HepG2 (cell line): ENCODE measurements at regions not wholly inside any gene's neighbourhood (a gene's known extent, or its start where the extent isn't known, plus 50 kb on each side); places are given as distances from the start of the nearest gene placed in this dataset.

Source experiments
- ATAC-seq: fragments of 200-7000 bp; cut with Tn5 transposase; 3 replicates; pipeline ENCODE4 v1.9.1; 2020; ENCODE audit warnings: mild to moderate bottlenecking, moderate library complexity
- BruUV-seq: library from RNA; stranded (reverse); fragments of 400-500 nt; replicated peaks from 2 replicates; lab custom pipeline; 2021; lab: Mats Ljungman, UMichigan
- CTCF ChIA-PET: fragments of 300-600 bp; formaldehyde crosslinking; extraction: SDS; loops from one replicate; lab custom pipeline; 2021; ENCODE audit warnings: low total read pairs, inconsistent platforms, low intra/inter-chr PET ratio; lab: Yijun Ruan, JAX
- POLR2A ChIA-PET: fragments of 350-600 bp; sonication (Branson Sonifier 250); formaldehyde crosslinking; loops from one replicate; lab custom pipeline; 2020; ENCODE audit warnings: antibody characterized with exemption, inconsistent platforms; lab: Yijun Ruan, JAX
- DNase-seq: peaks from one replicate; pipeline ENCODE4 v3.0.0-alpha.2; 2015; ENCODE audit warnings: low spot score
- FAIRE-seq: peaks from 3 replicates; lab custom pipeline; 2011; peaks lifted over from hg19 to GRCh38; lab: Jason Lieb, UNC
- H2AFZ ChIP-seq: one replicate; pipeline ENCODE4 v1.6.1; 2011; ENCODE audit warnings: low read length, inconsistent platforms
- H3K27ac ChIP-seq: fragments of 300-600 bp; 3 replicates; pipeline ENCODE4 v1.8.0; 2011; ENCODE audit warnings: mixed run types, mild to moderate bottlenecking, mixed read lengths, low read length, inconsistent platforms; ENCODE audit not compliant: insufficient read depth; ENCODE audit errors: extremely low read length
- H3K27me3 ChIP-seq, 2 experiments: fragments of 200-600 bp in 1 of 2; 2 replicates in 1 of 2; 3 replicates in 1 of 2; pipeline versions ENCODE4 v1.6.0 to v1.8.0; 2011; ENCODE audit warnings: low read length in 2 of 2, mild to moderate bottlenecking in 2 of 2, moderate library complexity in 2 of 2, inconsistent platforms in 1 of 2; ENCODE audit not compliant: insufficient read depth in 2 of 2, control insufficient read depth in 1 of 2
- H3K36me3 ChIP-seq, 2 experiments: fragments of 200-600 bp in 1 of 2; replicated peaks in 1 of 2; 2 replicates in 1 of 2; 3 replicates in 1 of 2; pipeline versions ENCODE4 v1.5.1 to v1.8.0; 2011; ENCODE audit warnings: low read length in 2 of 2, inconsistent platforms in 1 of 2; ENCODE audit not compliant: insufficient read depth in 2 of 2, control insufficient read depth in 1 of 2
- H3K4me1 ChIP-seq: 2 replicates; pipeline ENCODE4 v1.5.1; 2012; ENCODE audit warnings: low read length, inconsistent platforms; ENCODE audit not compliant: insufficient read depth
- H3K4me2 ChIP-seq: 2 replicates; pipeline ENCODE4 v1.6.0; 2011; ENCODE audit warnings: low read depth, low read length, inconsistent platforms
- H3K4me3 ChIP-seq, 3 experiments: fragments of 200-600 bp in 1 of 3; sonication (generic), shearing (Covaris generic) in 1 of 3; replicated peaks in 1 of 3; 2 replicates each; pipeline ENCODE4 v1.5.1; 2011 to 2016; ENCODE audit warnings: low read length in 3 of 3, inconsistent platforms in 2 of 3, low read depth in 2 of 3, mild to moderate bottlenecking in 2 of 3, control low read depth in 1 of 3, mixed read lengths in 1 of 3; ENCODE audit not compliant: insufficient read depth in 1 of 3
- H3K79me2 ChIP-seq: one replicate; pipeline ENCODE4 v1.6.1; 2011; ENCODE audit warnings: low read length, inconsistent platforms; ENCODE audit not compliant: insufficient read depth
- H3K9ac ChIP-seq: 2 replicates; pipeline ENCODE4 v1.6.0; 2011; ENCODE audit warnings: mild to moderate bottlenecking, low read depth, low read length, inconsistent platforms; ENCODE audit not compliant: insufficient read depth
- H3K9me3 ChIP-seq: 2 replicates; pipeline ENCODE4 v1.5.1; 2012; ENCODE audit warnings: mild to moderate bottlenecking, low read length
- H4K20me1 ChIP-seq: 2 replicates; pipeline ENCODE4 v1.6.0; 2011; ENCODE audit warnings: inconsistent platforms, mild to moderate bottlenecking, low read length, moderate library complexity; ENCODE audit not compliant: insufficient read depth
- CHD2 ChIP-seq: IDR thresholded peaks from 2 replicates; pipeline ENCODE4 v1.6.1; 2011; ENCODE audit warnings: low read depth, low read length, improper control_type of control experiment
- GTF3A ChIP-seq: sonication (generic); formaldehyde crosslinking; conservative IDR thresholded peaks from 2 replicates; pipeline ENCODE4 v1.4.0; 2020; ENCODE audit warnings: mild to moderate bottlenecking, missing genetic modification reagents
- HDAC2 ChIP-seq: sonication (generic); formaldehyde crosslinking; IDR thresholded peaks from 2 replicates; pipeline ENCODE4 v1.4.0; 2020; ENCODE audit warnings: missing genetic modification reagents
- KDM1A ChIP-seq: IDR thresholded peaks from 2 replicates; pipeline ENCODE4 v1.6.1; 2016; ENCODE audit warnings: missing compliant biosample characterization
- KLF9 ChIP-seq: IDR thresholded peaks from 2 replicates; pipeline ENCODE4 v1.6.1; 2016; ENCODE audit warnings: low read depth
- MAFF ChIP-seq: IDR thresholded peaks from 2 replicates; pipeline ENCODE4 v1.6.1; 2011; ENCODE audit warnings: low read depth, low read length, improper control_type of control experiment
- ONECUT2 ChIP-seq: sonication (generic); formaldehyde crosslinking; IDR thresholded peaks from 2 replicates; pipeline ENCODE4 v1.4.0; 2020; ENCODE audit warnings: missing genetic modification reagents
- PRPF4 ChIP-seq: fragments of 200-400 bp; formaldehyde crosslinking; IDR thresholded peaks from 2 replicates; pipeline ENCODE4 v1.6.1; 2016; ENCODE audit warnings: low read length, low read depth; ENCODE audit not compliant: poor library complexity, severe bottlenecking
- RBM22 ChIP-seq: fragments of 200-400 bp; formaldehyde crosslinking; optimal IDR thresholded peaks from 2 replicates; pipeline ENCODE3; 2017; ENCODE audit warnings: mild to moderate bottlenecking, low read length, moderate library complexity
- SOX6 ChIP-seq, 2 experiments: fragments of 450-650 bp in 1 of 2; sonication (generic) in 1 of 2; formaldehyde crosslinking in 1 of 2; IDR thresholded peaks; 2 replicates each; pipeline versions ENCODE4 v1.4.0 to v1.6.1; 2017 to 2020; ENCODE audit warnings: antibody characterized with exemption in 1 of 2, mild to moderate bottlenecking in 1 of 2, missing genetic modification reagents in 1 of 2
- TOE1 ChIP-seq: sonication (generic); formaldehyde crosslinking; IDR thresholded peaks from 2 replicates; pipeline ENCODE4 v1.4.0; 2020; ENCODE audit warnings: mild to moderate bottlenecking, missing genetic modification reagents
- ZMYM3 ChIP-seq: sonication (generic); formaldehyde crosslinking; IDR thresholded peaks from 2 replicates; pipeline ENCODE4 v1.5.1; 2020; ENCODE audit warnings: mild to moderate bottlenecking, missing genetic modification reagents
- ZNF75D ChIP-seq: sonication (generic); formaldehyde crosslinking; IDR thresholded peaks from 2 replicates; pipeline ENCODE4 v1.8.1; 2023; ENCODE audit warnings: missing genetic modification reagents, mild to moderate bottlenecking, borderline replicate concordance
- ZNF816 ChIP-seq: sonication (generic); formaldehyde crosslinking; IDR thresholded peaks from 2 replicates; pipeline ENCODE4 v1.8.0; 2022; ENCODE audit warnings: missing genetic modification reagents, mild to moderate bottlenecking, borderline replicate concordance
- WGBS: methylation state at CpG from one replicate; pipeline ENCODE4 v1.1.6; 2017; ENCODE audit warnings: low lambda C conversion rate; 5-methylcytosine and 5-hydroxymethylcytosine counted together
- in situ Hi-C: cut with HindIII; loops from 2 replicates; pipeline ENCODE4 v1.10.0; 2017; ENCODE audit warnings: low pct_unique_long_range_greater_than_20kb; ENCODE audit not compliant: extremely low pct_ligation_motif_present
- intact Hi-C: fragments of 100-400 bp; cut with micrococcal nuclease; formaldehyde crosslinking; loops from one replicate; pipeline ENCODE4 v1.10.0; 2022; ENCODE audit not compliant: unreplicated experiment
- TF ChIP-seq, protein P1 (sequence below): conservative IDR thresholded peaks from 2 replicates; pipeline ENCODE4 v1.6.1; 2018; ENCODE audit warnings: missing genetic modification reagents
- TF ChIP-seq, protein P2 (sequence below): sonication (generic); formaldehyde crosslinking; IDR thresholded peaks from 2 replicates; pipeline ENCODE4 v1.9.0; 2021; ENCODE audit warnings: mild to moderate bottlenecking, missing genetic modification reagents

DNA sequence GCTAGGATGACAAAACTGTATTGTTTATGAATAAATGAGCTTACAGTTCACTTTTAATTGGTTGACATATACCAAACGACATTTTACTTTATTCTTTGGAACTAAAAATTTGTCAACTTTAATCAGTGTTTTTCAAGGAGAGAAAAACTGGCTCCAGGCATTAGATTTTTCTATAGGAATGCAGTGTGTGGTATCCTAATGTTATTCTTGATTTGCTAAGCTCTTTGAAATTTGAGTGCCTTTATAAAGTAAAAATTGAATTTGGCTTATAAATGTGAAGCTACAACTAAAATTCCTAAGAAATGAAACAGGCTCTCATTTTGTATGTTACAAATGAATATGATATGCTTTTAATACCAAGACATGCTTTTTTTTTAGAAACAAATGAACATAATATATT is 442.2 kb upstream of the TRAM1L1 start:
- Histone ChIP-seq H3K27me3 (no peaks in the 10 kb centered on the region), H3K9ac (no peak overlapping the region), H3K36me3 (no peaks in the 10 kb centered on the region), H3K9me3 (no peaks in the 10 kb centered on the region), H3K79me2 (no peaks in the 10 kb centered on the region), H3K4me1 (no peaks in the 10 kb centered on the region), H3K4me3 (no peak overlapping the region), H3K4me2 (no peak overlapping the region), H4K20me1 (no peaks in the 10 kb centered on the region), H2AFZ (no peak overlapping the region), H3K27ac (no peak overlapping the region)
- TF ChIP-seq, protein P1, sequence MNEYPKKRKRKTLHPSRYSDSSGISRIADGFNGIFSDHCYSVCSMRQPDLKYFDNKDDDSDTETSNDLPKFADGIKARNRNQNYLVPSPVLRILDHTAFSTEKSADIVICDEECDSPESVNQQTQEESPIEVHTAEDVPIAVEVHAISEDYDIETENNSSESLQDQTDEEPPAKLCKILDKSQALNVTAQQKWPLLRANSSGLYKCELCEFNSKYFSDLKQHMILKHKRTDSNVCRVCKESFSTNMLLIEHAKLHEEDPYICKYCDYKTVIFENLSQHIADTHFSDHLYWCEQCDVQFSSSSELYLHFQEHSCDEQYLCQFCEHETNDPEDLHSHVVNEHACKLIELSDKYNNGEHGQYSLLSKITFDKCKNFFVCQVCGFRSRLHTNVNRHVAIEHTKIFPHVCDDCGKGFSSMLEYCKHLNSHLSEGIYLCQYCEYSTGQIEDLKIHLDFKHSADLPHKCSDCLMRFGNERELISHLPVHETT: no peak
- TF ChIP-seq MAFF (no peak), ZMYM3 (no peak), RBM22 (no peak), CHD2 (no peak), KLF9 (CRISPR knock-in tag) (no peak), PRPF4 (no peak), KDM1A (CRISPR knock-in tag) (no peak), ZNF816 (CRISPR knock-in tag) (no peak), TOE1 (CRISPR knock-in tag) (no peak), ONECUT2 (CRISPR knock-in tag) (no peak), HDAC2 (CRISPR knock-in tag) (no peak), SOX6 (IDR thresholded peaks at IDR 0.05) (no peak), SOX6 (CRISPR knock-in tag; IDR thresholded peaks at IDR 0.05) (no peak), GTF3A (CRISPR knock-in tag) (no peak), ZNF75D (no peak)
- TF ChIP-seq, protein P2, sequence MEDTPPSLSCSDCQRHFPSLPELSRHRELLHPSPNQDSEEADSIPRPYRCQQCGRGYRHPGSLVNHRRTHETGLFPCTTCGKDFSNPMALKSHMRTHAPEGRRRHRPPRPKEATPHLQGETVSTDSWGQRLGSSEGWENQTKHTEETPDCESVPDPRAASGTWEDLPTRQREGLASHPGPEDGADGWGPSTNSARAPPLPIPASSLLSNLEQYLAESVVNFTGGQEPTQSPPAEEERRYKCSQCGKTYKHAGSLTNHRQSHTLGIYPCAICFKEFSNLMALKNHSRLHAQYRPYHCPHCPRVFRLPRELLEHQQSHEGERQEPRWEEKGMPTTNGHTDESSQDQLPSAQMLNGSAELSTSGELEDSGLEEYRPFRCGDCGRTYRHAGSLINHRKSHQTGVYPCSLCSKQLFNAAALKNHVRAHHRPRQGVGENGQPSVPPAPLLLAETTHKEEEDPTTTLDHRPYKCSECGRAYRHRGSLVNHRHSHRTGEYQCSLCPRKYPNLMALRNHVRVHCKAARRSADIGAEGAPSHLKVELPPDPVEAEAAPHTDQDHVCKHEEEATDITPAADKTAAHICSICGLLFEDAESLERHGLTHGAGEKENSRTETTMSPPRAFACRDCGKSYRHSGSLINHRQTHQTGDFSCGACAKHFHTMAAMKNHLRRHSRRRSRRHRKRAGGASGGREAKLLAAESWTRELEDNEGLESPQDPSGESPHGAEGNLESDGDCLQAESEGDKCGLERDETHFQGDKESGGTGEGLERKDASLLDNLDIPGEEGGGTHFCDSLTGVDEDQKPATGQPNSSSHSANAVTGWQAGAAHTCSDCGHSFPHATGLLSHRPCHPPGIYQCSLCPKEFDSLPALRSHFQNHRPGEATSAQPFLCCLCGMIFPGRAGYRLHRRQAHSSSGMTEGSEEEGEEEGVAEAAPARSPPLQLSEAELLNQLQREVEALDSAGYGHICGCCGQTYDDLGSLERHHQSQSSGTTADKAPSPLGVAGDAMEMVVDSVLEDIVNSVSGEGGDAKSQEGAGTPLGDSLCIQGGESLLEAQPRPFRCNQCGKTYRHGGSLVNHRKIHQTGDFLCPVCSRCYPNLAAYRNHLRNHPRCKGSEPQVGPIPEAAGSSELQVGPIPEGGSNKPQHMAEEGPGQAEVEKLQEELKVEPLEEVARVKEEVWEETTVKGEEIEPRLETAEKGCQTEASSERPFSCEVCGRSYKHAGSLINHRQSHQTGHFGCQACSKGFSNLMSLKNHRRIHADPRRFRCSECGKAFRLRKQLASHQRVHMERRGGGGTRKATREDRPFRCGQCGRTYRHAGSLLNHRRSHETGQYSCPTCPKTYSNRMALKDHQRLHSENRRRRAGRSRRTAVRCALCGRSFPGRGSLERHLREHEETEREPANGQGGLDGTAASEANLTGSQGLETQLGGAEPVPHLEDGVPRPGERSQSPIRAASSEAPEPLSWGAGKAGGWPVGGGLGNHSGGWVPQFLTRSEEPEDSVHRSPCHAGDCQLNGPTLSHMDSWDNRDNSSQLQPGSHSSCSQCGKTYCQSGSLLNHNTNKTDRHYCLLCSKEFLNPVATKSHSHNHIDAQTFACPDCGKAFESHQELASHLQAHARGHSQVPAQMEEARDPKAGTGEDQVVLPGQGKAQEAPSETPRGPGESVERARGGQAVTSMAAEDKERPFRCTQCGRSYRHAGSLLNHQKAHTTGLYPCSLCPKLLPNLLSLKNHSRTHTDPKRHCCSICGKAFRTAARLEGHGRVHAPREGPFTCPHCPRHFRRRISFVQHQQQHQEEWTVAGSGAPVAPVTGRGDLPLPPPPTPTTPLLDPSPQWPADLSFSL (CRISPR knock-in tag): no peak
- WGBS: 3% methylated on average over 1 of the region's 1 CpG
- ChIA-PET CTCF (no interaction called here), POLR2A (no interaction called here)
- intact Hi-C loops (no loop called here), in situ Hi-C loops (no loop called here)
- DNase-seq: no peak
- FAIRE-seq: no peak
- no peak for ATAC-seq
- BruUV-seq: no TSS peak
